ENCODE measurements at regions not wholly inside any gene's neighbourhood (a gene's known extent, or its start where the extent isn't known, plus 50 kb on each side); places are given as distances from the start of the nearest gene placed in this dataset.

GRCh38 chr10:59553162-59553900 is 156.3 kb downstream of the SLC16A9 start:
- no peak for DNase-seq

GRCh38 chr10:59550061-59550460 is 159.6 kb downstream of the SLC16A9 start:
- no peak for DNase-seq

- no peak for DNase-seq
Observed at GRCh38 chr10:59538623-59539022, 171.0 kb downstream of the SLC16A9 start.

- DNase-seq, result no peak
Observed at GRCh38 chr10:59537501-59537900, 172.1 kb downstream of the SLC16A9 start.

GRCh38 chr10:59536167-59537014 is 173.3 kb downstream of the SLC16A9 start:
- DNase-seq, result no peak

GRCh38 chr10:59524348-59524747 is 162.0 kb upstream of the FAM13C start:
- DNase-seq, result no peak

- no peak for DNase-seq
Observed at GRCh38 chr10:59523851-59524250, 161.5 kb upstream of the FAM13C start.

GRCh38 chr10:59517996-59518395 is 155.6 kb upstream of the FAM13C start:
- no peak for DNase-seq

- DNase-seq, result no peak
Observed at GRCh38 chr10:59517341-59517899, 155.1 kb upstream of the FAM13C start.

GRCh38 chr10:59513558-59513957 is 151.2 kb upstream of the FAM13C start:
- no peak for DNase-seq

- no peak for DNase-seq
Observed at GRCh38 chr10:59512951-59513350, 150.6 kb upstream of the FAM13C start.

GRCh38 chr10:59508956-59509355 is 146.6 kb upstream of the FAM13C start:
- DNase-seq, result peak in 1 of 5 experiments; percentile 0

- no peak for DNase-seq
Observed at GRCh38 chr10:59508296-59508695, 145.9 kb upstream of the FAM13C start.

- no peak for DNase-seq
Observed at GRCh38 chr10:59505926-59506325, 143.6 kb upstream of the FAM13C start.

GRCh38 chr10:59499460-59499859 is 137.1 kb upstream of the FAM13C start:
- no peak for DNase-seq

GRCh38 chr10:59493017-59493416 is 130.7 kb upstream of the FAM13C start:
- no peak for DNase-seq

GRCh38 chr10:59479426-59479825 is 117.1 kb upstream of the FAM13C start:
- DNase-seq, result no peak

GRCh38 chr10:59470570-59470969 is 108.2 kb upstream of the FAM13C start:
- no peak for DNase-seq

- no peak for DNase-seq
Observed at GRCh38 chr10:59465088-59465487, 102.7 kb upstream of the FAM13C start.

- DNase-seq, result no peak
Observed at GRCh38 chr10:59464483-59464882, 102.1 kb upstream of the FAM13C start.

- DNase-seq, result no peak
Observed at GRCh38 chr10:59463909-59464308, 101.6 kb upstream of the FAM13C start.

- DNase-seq, result no peak
Observed at GRCh38 chr10:59460601-59461000, 98.3 kb upstream of the FAM13C start.

GRCh38 chr10:59456199-59456598 is 93.8 kb upstream of the FAM13C start:
- no peak for DNase-seq
